ENCODE measurements at regions not wholly inside any gene's neighbourhood (a gene's known extent, or its start where the extent isn't known, plus 50 kb on each side); places are given as distances from the start of the nearest gene placed in this dataset.

DNA sequence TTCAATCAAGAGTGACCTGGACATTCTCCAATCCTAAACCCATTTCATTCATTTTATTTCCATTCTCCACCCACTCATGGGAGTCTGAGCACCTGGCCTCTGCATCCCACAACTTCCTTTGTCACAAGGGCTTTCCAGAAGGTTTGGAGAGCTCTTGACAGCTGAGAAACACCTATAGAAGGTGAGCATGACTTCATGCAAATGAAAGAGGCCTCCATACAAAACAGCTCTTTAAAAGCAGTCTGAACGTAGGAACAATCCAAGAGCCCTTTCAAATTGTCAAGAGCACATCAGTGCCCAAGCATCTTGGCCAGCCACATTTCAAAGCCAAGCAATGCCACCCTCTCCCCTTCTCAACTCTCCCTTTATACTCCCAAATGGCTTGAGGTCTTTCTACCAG, 74.9 kb upstream of the RAP2C start (continued):
- TF ChIP-seq HBP1 (CRISPR knock-in tag; IDR thresholded peaks at IDR 0.05; ENCODE audit: low read depth) (no peak), ZNF484 (CRISPR knock-in tag; IDR thresholded peaks at IDR 0.05; ENCODE audit: borderline replicate concordance, low read depth) (no peak), ZNF768 (CRISPR knock-in tag; IDR thresholded peaks at IDR 0.05) (no peak), ZNF563 (CRISPR knock-in tag; IDR thresholded peaks at IDR 0.05) (no peak), ATF3 (CRISPR knock-in tag; IDR thresholded peaks at IDR 0.05) (no peak), ZNF460 (CRISPR knock-in tag; IDR thresholded peaks at IDR 0.05; ENCODE audit: borderline replicate concordance) (no peak), POLR2A (IDR thresholded peaks at IDR 0.05; ENCODE audit: insufficient read depth in 1 of 2, low read depth in 2 of 2, low read length in 2 of 2) (no peak), IRF2 (CRISPR knock-in tag; IDR thresholded peaks at IDR 0.05) (no peak), LRRFIP1 (CRISPR knock-in tag; conservative IDR thresholded peaks at IDR 0.05) (no peak), YY1 (IDR thresholded peaks at IDR 0.05; ENCODE audit: insufficient read depth, insufficient replicate concordance, low read depth, low read length) (no peak), SP4 (CRISPR knock-in tag; IDR thresholded peaks at IDR 0.05) (no peak), GLI4 (CRISPR knock-in tag; IDR thresholded peaks at IDR 0.05; ENCODE audit: borderline replicate concordance) (no peak), ETV6 (CRISPR knock-in tag; conservative IDR thresholded peaks at IDR 0.05) (no peak), ZNF12 (CRISPR knock-in tag; IDR thresholded peaks at IDR 0.05) (no peak), ZNF775 (CRISPR knock-in tag; IDR thresholded peaks at IDR 0.05; ENCODE audit: borderline replicate concordance) (no peak)
- TF ChIP-seq, protein P1, sequence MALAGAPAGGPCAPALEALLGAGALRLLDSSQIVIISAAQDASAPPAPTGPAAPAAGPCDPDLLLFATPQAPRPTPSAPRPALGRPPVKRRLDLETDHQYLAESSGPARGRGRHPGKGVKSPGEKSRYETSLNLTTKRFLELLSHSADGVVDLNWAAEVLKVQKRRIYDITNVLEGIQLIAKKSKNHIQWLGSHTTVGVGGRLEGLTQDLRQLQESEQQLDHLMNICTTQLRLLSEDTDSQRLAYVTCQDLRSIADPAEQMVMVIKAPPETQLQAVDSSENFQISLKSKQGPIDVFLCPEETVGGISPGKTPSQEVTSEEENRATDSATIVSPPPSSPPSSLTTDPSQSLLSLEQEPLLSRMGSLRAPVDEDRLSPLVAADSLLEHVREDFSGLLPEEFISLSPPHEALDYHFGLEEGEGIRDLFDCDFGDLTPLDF (CRISPR knock-in tag; IDR thresholded peaks at IDR 0.05) = no peak
